NB4 (cell line): ENCODE measurements at regions not wholly inside any gene's neighbourhood (a gene's known extent, or its start where the extent isn't known, plus 50 kb on each side); places are given as distances from the start of the nearest gene placed in this dataset.
"Not testable (repeated sequence)": the region's sequence is repeated elsewhere in the genome, so short reads cannot be mapped to it uniquely, and the experiment has no call there.

Experiments
- DNase-seq: peaks from one replicate; pipeline ENCODE4 v3.0.0; 2010; ENCODE audit warnings: low read depth
- H3K4me3 ChIP-seq: one replicate; pipeline ENCODE4 v1.5.1; 2011; ENCODE audit warnings: mild to moderate bottlenecking, low read depth, low read length, moderate library complexity
- CTCF ChIP-seq: IDR thresholded peaks from one replicate; pipeline ENCODE4 v1.5.1; 2012; ENCODE audit warnings: low read depth, low read length
- MAX ChIP-seq: IDR thresholded peaks from 2 replicates; pipeline ENCODE4 v1.6.1; 2011; ENCODE audit warnings: low read depth, low read length
- MYC ChIP-seq: IDR thresholded peaks from 2 replicates; pipeline ENCODE4 v1.6.1; 2011; ENCODE audit warnings: low read depth, low read length
- POLR2A ChIP-seq: IDR thresholded peaks from 2 replicates; pipeline ENCODE4 v1.6.1; 2011; ENCODE audit warnings: mild to moderate bottlenecking; ENCODE audit not compliant: insufficient read length; ENCODE audit errors: extremely low read depth

DNA sequence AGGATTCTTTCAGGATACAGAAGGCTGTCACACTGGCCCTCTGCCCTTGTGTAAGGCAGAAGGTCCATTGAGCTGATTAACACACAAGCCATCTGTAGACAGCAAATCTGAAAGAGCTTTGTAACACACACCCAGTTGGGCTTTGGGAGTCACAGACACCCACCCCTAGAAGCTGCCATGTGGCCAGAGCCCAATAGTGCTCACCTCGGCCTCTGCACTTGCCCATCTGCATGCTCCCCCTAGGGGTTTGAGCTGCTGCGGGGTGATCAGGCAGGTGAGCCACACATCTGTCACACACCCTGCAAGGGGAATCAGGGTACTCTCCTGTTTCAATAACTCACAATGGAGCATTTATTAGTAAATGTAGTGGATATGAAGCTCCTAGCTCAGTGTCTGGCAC lies 138.3 kb downstream of the CHD9NB start:
- TF ChIP-seq POLR2A: no peak
- no peak for TF ChIP-seq CTCF
- TF ChIP-seq MYC: no peak
- TF ChIP-seq MAX: no peak
- no peak for DNase-seq
- H3K4me3 ChIP-seq: no peak overlapping the region

GRCh38 chr16:52912565-52913173 lies 140.0 kb downstream of the CHD9NB start:
- no peak for TF ChIP-seq POLR2A
- TF ChIP-seq CTCF: peak; percentile 95
- no peak for TF ChIP-seq MYC
- no peak for TF ChIP-seq MAX
- DNase-seq: peak; percentile 70
- no peak overlapping the region for H3K4me3 ChIP-seq

DNA sequence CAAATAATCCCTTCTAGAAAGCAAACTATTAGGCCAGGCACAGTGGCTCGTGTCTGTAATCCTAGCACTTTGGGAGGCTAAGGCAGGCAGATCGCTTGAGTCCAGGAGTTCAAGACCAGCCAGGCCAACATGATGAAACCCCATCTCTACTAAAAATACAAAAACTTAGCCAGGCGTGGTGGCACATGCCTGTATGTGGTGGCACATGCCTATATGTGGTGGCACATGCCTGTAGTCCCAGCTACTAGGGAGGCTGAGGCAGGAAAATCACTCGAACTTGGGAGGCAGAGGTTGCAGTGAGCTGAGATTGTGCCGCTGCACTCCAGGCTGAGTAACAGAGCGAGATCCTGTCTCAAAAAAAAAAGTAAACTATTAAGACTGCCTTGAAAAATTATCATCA lies 144.6 kb downstream of the CHD9NB start:
- not testable (repeated sequence) for DNase-seq

DNA sequence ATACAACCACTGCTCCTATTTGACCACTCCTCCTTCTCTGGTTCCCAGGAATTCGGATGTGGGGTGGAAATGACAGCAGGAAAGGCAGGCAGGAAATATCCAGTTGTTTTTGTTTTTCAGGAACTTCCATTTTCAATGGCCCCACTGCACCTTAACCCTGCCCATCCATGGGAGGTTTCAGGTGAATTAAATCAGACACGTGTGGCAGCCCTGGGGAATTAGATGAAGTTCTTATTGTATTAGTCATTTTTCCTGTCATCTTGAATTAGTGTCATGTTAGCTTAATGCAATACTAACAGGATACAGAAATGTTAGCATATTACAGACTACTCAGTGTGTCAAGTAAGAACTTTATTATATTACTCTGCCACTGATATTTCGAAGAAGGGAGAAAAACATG lies 146.4 kb downstream of the CHD9NB start:
- no peak for DNase-seq
- TF ChIP-seq CTCF (no peak), MYC (no peak), MAX (no peak), POLR2A (no peak)

More for the DNA sequence above, 144.6 kb downstream of the CHD9NB start:
- not testable (repeated sequence) for H3K4me3 ChIP-seq

GRCh38 chr16:52896478-52897164 lies 156.1 kb downstream of the CHD9NB start:
- H3K4me3 ChIP-seq: no peak overlapping the region
- TF ChIP-seq MAX (no peak), MYC (no peak), CTCF (no peak), POLR2A (no peak)
- no peak for DNase-seq

More for the DNA sequence above, 146.4 kb downstream of the CHD9NB start:
- H3K4me3 ChIP-seq: no peak overlapping the region

- no peak for DNase-seq
- no peak overlapping the region for H3K4me3 ChIP-seq
- TF ChIP-seq MAX (no peak), MYC (no peak), POLR2A (no peak), CTCF (no peak)
Observed at GRCh38 chr16:52874042-52874441, 178.7 kb downstream of the CHD9NB start.
